ENCODE measurements at regions not wholly inside any gene's neighbourhood (a gene's known extent, or its start where the extent isn't known, plus 50 kb on each side); places are given as distances from the start of the nearest gene placed in this dataset.

DNA sequence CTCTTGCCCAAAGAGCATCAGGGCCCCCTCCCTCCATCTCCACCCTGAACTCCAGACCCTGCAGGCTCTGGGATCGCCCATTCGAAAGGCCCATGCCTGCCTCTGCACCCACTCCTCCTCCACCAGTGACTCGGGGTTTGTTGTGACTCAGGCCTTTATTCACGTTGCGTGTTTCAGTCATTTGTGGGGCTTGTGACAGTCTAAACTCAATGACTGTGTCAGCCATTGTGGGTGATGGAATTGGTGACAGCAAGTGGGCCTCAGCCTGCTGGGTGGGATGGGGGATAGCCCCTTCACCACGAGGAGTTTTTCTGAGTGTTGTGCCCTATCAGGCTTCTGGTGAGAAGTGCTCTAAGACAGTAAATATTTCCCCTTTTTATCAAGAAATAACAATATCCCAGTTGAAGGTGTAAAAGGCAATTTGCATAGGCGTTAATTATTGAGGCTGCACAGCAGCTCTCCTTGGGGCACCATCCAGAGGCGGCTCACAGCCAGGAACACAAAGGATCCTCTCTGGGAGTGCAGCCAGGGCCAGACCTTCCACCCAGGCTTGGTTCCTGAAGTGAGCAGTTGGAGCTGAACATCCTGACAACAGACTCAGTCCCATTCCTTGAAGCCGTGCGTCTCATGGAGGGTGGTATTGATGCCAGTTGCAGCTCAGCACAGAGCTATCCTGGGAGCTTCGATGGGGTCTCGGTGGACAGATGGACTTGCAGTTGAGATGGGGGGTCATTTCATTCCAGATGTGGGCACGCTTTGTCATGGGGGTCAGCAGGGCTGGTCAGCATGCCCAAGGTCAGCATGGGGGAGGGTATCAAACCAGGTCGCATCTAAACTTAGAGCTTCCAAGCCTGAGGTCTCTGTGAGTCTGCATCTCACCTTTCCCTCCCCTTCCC lies 135.6 kb upstream of the CACNA1E start:
- TF ChIP-seq, protein P1, sequence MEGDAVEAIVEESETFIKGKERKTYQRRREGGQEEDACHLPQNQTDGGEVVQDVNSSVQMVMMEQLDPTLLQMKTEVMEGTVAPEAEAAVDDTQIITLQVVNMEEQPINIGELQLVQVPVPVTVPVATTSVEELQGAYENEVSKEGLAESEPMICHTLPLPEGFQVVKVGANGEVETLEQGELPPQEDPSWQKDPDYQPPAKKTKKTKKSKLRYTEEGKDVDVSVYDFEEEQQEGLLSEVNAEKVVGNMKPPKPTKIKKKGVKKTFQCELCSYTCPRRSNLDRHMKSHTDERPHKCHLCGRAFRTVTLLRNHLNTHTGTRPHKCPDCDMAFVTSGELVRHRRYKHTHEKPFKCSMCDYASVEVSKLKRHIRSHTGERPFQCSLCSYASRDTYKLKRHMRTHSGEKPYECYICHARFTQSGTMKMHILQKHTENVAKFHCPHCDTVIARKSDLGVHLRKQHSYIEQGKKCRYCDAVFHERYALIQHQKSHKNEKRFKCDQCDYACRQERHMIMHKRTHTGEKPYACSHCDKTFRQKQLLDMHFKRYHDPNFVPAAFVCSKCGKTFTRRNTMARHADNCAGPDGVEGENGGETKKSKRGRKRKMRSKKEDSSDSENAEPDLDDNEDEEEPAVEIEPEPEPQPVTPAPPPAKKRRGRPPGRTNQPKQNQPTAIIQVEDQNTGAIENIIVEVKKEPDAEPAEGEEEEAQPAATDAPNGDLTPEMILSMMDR (conservative IDR thresholded peaks at IDR 0.05): no peak
- TF ChIP-seq ZFX (IDR thresholded peaks at IDR 0.05): no peak

Data from C4-2B (cell line).